K562 (cell line): ENCODE measurements at regions not wholly inside any gene's neighbourhood (a gene's known extent, or its start where the extent isn't known, plus 50 kb on each side); places are given as distances from the start of the nearest gene placed in this dataset.

Source experiments
- ATAC-seq: fragments of 200-7000 bp; cut with Tn5 transposase; 3 replicates; pipeline ENCODE4 v1.9.1; 2020; ENCODE audit warnings: moderate library complexity
- BruUV-seq: library from RNA; stranded (reverse); fragments of 400-500 nt; replicated peaks from 2 replicates; lab custom pipeline; 2021; lab: Mats Ljungman, UMichigan
- CTCF ChIA-PET: fragments of 300-600 bp; formaldehyde crosslinking; extraction: SDS; loops from one replicate; lab custom pipeline; 2021; ENCODE audit warnings: low intra/inter-chr PET ratio; lab: Yijun Ruan, JAX
- POLR2A ChIA-PET: fragments of 300-600, 350-650 bp; sonication (Branson Sonifier 250); formaldehyde crosslinking; extraction: SDS; loops from one replicate; lab custom pipeline; 2021; ENCODE audit warnings: antibody characterized with exemption, inconsistent platforms; lab: Yijun Ruan, JAX
- DNase-seq, 4 experiments: peaks; one replicate each; pipeline versions ENCODE4 v3.0.0 to v3.0.0-alpha.2; 2011 to 2018; ENCODE audit warnings: low spot score in 3 of 4, mixed read lengths in 3 of 4; ENCODE audit errors: extremely low read depth in 1 of 4
- FAIRE-seq: peaks from 2 replicates; lab custom pipeline; 2011; peaks lifted over from hg19 to GRCh38; lab: Jason Lieb, UNC
- H2AFZ ChIP-seq: 2 replicates; pipeline ENCODE4 v1.6.0; 2011; ENCODE audit warnings: low read depth, low read length, control low read depth, inconsistent platforms
- H3K27ac ChIP-seq: fragments of 200-600 bp; 3 replicates; pipeline ENCODE4 v1.8.0; 2011; ENCODE audit warnings: low read depth, mild to moderate bottlenecking, control low read depth, inconsistent platforms, low read length, moderate library complexity, mixed read lengths; ENCODE audit errors: extremely low read depth
- H3K27me3 ChIP-seq, 2 experiments: fragments of 300-600 bp in 1 of 2; 2 replicates in 1 of 2; 3 replicates in 1 of 2; pipeline versions ENCODE4 v1.6.0 to v1.8.0; 2011; ENCODE audit warnings: inconsistent platforms in 2 of 2, low read length in 2 of 2, mild to moderate bottlenecking in 1 of 2, mixed read lengths in 1 of 2, moderate library complexity in 1 of 2; ENCODE audit not compliant: control insufficient read depth in 2 of 2, insufficient read depth in 2 of 2
- H3K36me3 ChIP-seq: fragments of 300-600 bp; 3 replicates; pipeline ENCODE4 v1.8.0; 2011; ENCODE audit warnings: mild to moderate bottlenecking, low read length, inconsistent platforms; ENCODE audit not compliant: control insufficient read depth, insufficient read depth
- H3K4me1 ChIP-seq, 2 experiments: fragments of 200-600 bp in 1 of 2; replicated peaks in 1 of 2; 2 replicates in 1 of 2; 3 replicates in 1 of 2; pipeline versions ENCODE4 v1.5.1 to v1.8.0; 2011; ENCODE audit warnings: inconsistent platforms in 2 of 2, low read length in 2 of 2, mild to moderate bottlenecking in 1 of 2, mixed read lengths in 1 of 2, moderate library complexity in 1 of 2; ENCODE audit not compliant: control insufficient read depth in 2 of 2, insufficient read depth in 2 of 2
- H3K4me2 ChIP-seq: 2 replicates; pipeline ENCODE4 v1.6.1; 2011; ENCODE audit warnings: low read length, control low read depth, inconsistent platforms, mixed read lengths; ENCODE audit not compliant: insufficient read depth
- H3K4me3 ChIP-seq: fragments of 200-600 bp; sonication (generic), shearing (Covaris generic); 2 replicates; pipeline ENCODE4 v1.5.1; 2016; ENCODE audit warnings: control low read depth, inconsistent platforms
- H3K79me2 ChIP-seq: fragments of 200-600 bp; 3 replicates; pipeline ENCODE4 v1.8.0; 2011; ENCODE audit warnings: low read length, inconsistent platforms; ENCODE audit not compliant: control insufficient read depth, insufficient read depth
- H3K9ac ChIP-seq, 2 experiments: 2 replicates each; pipeline versions ENCODE4 v1.6.0 to v1.6.1; 2011; ENCODE audit warnings: low read depth in 2 of 2, low read length in 2 of 2, control low read depth in 1 of 2, inconsistent platforms in 1 of 2, mild to moderate bottlenecking in 1 of 2, mixed read lengths in 1 of 2; ENCODE audit not compliant: insufficient read depth in 1 of 2
- H3K9me1 ChIP-seq: one replicate; pipeline ENCODE4 v1.6.0; 2011; ENCODE audit warnings: inconsistent platforms, mild to moderate bottlenecking, low read length, moderate library complexity; ENCODE audit not compliant: control insufficient read depth, insufficient read depth
- H3K9me3 ChIP-seq: replicated peaks from 2 replicates; pipeline ENCODE4 v1.5.1; 2011; ENCODE audit warnings: low read depth, low read length, inconsistent platforms; ENCODE audit not compliant: control insufficient read depth, insufficient read depth
- H4K20me1 ChIP-seq: replicated peaks from 2 replicates; pipeline ENCODE4 v1.6.1; 2011; ENCODE audit warnings: low read length, inconsistent platforms, mixed read lengths; ENCODE audit not compliant: control insufficient read depth, insufficient read depth
- CSDE1 ChIP-seq, 2 experiments: fragments of 450-650 bp; IDR thresholded peaks; 2 replicates each; pipeline ENCODE4 v1.6.1; 2016; ENCODE audit warnings: mild to moderate bottlenecking in 1 of 2
- KAT7 ChIP-seq: sonication (generic); formaldehyde crosslinking; IDR thresholded peaks from 2 replicates; pipeline ENCODE4 v1.8.0; 2022; ENCODE audit warnings: missing genetic modification reagents, mild to moderate bottlenecking, borderline replicate concordance
- MECOM ChIP-seq: fragments of 250-450 bp; sonication (Bioruptor Pico); IDR thresholded peaks from 2 replicates; pipeline ENCODE4 v1.8.0; 2022; ENCODE audit warnings: inconsistent platforms
- NFE2 ChIP-seq: IDR thresholded peaks from 2 replicates; pipeline ENCODE4 v1.6.1; 2014; ENCODE audit warnings: antibody characterized with exemption, low read depth
- POLR2B ChIP-seq: fragments of 450-650 bp; IDR thresholded peaks from 2 replicates; pipeline ENCODE4 v1.6.1; 2018; ENCODE audit warnings: low read depth; ENCODE audit not compliant: partially characterized antibody
- TCF7L2 ChIP-seq: fragments of 150-350 bp; IDR thresholded peaks from 2 replicates; pipeline ENCODE4 v1.6.1; 2016; ENCODE audit warnings: low read depth, mild to moderate bottlenecking, low read length, moderate library complexity
- ZNF586 ChIP-seq: fragments of 450-650 bp; formaldehyde crosslinking; conservative IDR thresholded peaks from 2 replicates; pipeline ENCODE4 v1.4.0; 2020; ENCODE audit warnings: mild to moderate bottlenecking, moderate library complexity
- ZNF75A ChIP-seq: fragments of 450-650 bp; formaldehyde crosslinking; IDR thresholded peaks from 2 replicates; pipeline ENCODE4 v1.4.0; 2020; ENCODE audit warnings: mild to moderate bottlenecking
- WGBS: fragments of 100-300 bp; shearing (Covaris generic); methylation state at CpG from one replicate; pipeline ENCODE4 v1.1.6; 2016; ENCODE audit warnings: low coverage, mixed read lengths; ENCODE audit not compliant: insufficient coverage; ENCODE audit errors: missing lambda C conversion rate; 5-methylcytosine and 5-hydroxymethylcytosine counted together
- in situ Hi-C: fragments of 300-500 bp; cut with MboI; formaldehyde crosslinking; loops from 4 replicates; pipeline ENCODE4 v1.15.0; 2018; ENCODE audit warnings: inconsistent platforms, mixed read lengths
- intact Hi-C: fragments of 100-400 bp; cut with micrococcal nuclease; formaldehyde crosslinking; loops from 2 replicates; pipeline ENCODE4 v1.14.2; 2022
- TF ChIP-seq, protein P1 (sequence below): fragments of 450-650 bp; formaldehyde crosslinking; IDR thresholded peaks from 2 replicates; pipeline ENCODE4 v1.4.0; 2022; ENCODE audit warnings: missing genetic modification characterization
- TF ChIP-seq, protein P2 (sequence below): fragments of 250-450 bp; sonication (Bioruptor Pico); IDR thresholded peaks from 2 replicates; pipeline ENCODE4 v1.5.1; 2021; ENCODE audit warnings: mild to moderate bottlenecking

DNA sequence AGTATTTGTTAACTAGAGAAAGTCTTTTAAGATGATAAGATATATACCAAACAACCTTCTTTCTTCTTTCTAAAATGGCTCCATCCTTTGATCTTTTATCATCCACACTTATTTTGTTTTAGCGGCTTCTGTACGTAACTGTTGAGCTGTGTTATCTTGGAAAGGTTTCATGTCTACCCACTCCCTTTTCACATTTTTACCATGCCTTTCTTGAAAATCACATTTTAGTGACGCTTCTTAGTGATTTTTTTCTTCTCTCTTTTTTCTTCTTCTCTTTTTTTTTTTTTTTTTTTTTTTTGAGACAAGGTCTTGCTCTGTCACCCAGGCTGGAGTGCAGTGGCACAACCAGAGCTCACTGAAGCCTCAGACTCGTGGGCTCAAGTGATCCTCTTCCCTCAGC lies 135.1 kb downstream of the CHIC2 start:
- TF ChIP-seq, protein P1, sequence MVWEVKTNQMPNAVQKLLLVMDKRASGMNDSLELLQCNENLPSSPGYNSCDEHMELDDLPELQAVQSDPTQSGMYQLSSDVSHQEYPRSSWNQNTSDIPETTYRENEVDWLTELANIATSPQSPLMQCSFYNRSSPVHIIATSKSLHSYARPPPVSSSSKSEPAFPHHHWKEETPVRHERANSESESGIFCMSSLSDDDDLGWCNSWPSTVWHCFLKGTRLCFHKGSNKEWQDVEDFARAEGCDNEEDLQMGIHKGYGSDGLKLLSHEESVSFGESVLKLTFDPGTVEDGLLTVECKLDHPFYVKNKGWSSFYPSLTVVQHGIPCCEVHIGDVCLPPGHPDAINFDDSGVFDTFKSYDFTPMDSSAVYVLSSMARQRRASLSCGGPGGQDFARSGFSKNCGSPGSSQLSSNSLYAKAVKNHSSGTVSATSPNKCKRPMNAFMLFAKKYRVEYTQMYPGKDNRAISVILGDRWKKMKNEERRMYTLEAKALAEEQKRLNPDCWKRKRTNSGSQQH (CRISPR knock-in tag) = no peak
- TF ChIP-seq KAT7 (no peak), POLR2B (no peak), MECOM (CRISPR knock-in tag) (no peak), CSDE1 (IDR thresholded peaks at IDR 0.05) (no peak), ZNF75A (CRISPR knock-in tag) (no peak), NFE2 (no peak), TCF7L2 (no peak), ZNF586 (CRISPR knock-in tag) (no peak)
- TF ChIP-seq, protein P2, sequence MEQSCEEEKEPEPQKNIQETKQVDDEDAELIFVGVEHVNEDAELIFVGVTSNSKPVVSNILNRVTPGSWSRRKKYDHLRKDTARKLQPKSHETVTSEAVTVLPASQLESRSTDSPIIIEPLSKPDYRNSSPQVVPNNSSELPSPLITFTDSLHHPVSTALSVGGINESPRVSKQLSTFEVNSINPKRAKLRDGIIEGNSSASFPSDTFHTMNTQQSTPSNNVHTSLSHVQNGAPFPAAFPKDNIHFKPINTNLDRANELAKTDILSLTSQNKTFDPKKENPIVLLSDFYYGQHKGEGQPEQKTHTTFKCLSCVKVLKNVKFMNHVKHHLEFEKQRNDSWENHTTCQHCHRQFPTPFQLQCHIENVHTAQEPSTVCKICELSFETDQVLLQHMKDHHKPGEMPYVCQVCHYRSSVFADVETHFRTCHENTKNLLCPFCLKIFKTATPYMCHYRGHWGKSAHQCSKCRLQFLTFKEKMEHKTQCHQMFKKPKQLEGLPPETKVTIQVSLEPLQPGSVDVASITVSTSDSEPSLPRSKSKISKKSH (CRISPR knock-in tag) = no peak
- Histone ChIP-seq H3K4me1 (no peaks in the 10 kb centered on the region; a peak in 1 of 5 replicates), H3K9ac (no peak overlapping the region), H3K27ac (no peak overlapping the region), H4K20me1 (no peaks in the 10 kb centered on the region; the same call in 1 of the 2 replicates), H3K9me1 (no peaks in the 10 kb centered on the region), H3K4me3 (no peak overlapping the region), H3K79me2 (no peaks in the 10 kb centered on the region), H3K9me3 (no peaks in the 10 kb centered on the region), H2AFZ (no peak overlapping the region), H3K27me3 (peaks cover 2 to 26% of the 10 kb centered on the region in 2 experiments; a peak in 3 of 5 replicates), H3K36me3 (no peaks in the 10 kb centered on the region), H3K4me2 (no peak overlapping the region)
- no TSS peak for BruUV-seq
- FAIRE-seq = no peak
- ATAC-seq = no peak
- in situ Hi-C loops (no loop called here), intact Hi-C loops (no loop called here)
- POLR2A ChIA-PET = no interaction called here
- WGBS = 70% methylated on average over 2 of the region's 4 CpGs
- DNase-seq = no peak
- CTCF ChIA-PET = interaction anchor here (0.8 kb wide), 1 partner anchor 289 kb away, joined by 6 read pairs; no protein-coding TSS in a partner anchor
